ENCODE measurements at regions not wholly inside any gene's neighbourhood (a gene's known extent, or its start where the extent isn't known, plus 50 kb on each side); places are given as distances from the start of the nearest gene placed in this dataset.

DNA sequence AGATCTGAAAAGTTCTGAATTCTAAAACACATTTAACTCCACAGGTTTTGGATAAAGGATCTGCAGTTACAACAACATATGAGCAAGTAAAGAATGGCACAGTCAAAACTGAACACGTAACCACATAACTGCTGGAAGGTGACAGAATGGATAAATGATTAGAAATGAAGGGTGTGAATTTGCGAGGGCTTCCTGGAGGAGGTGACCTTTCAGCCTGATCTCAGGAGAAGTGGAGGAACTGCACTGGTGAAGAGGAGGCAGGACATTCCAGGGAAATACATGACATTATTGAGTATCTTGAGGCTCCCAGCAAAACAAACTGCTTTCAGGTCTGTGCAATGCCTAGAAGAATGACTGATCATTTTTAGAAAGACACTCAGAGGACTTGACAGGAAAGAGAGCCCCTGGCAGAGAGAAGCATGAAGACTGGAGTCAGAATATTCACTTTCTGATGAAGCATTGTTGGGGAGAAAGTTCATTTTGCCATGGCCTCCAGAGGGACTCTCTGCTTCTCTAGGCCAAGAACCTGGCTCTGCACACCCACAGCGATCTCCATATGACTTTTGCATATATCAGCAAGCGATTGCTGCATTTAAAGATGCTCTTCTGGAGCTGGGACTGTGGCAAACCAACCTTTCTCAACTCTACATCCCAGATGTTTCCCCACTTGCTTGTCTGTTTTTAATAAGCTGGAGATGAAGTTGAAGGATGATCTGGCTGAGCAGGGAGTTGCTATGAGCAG lies 122.7 kb upstream of the FAM78B start:
- no peaks in the 10 kb centered on the region for H3K79me2 ChIP-seq (ENCODE audit: insufficient read depth, low read length)
- H3K9ac ChIP-seq (ENCODE audit: low read length), result no peak overlapping the region
- FAIRE-seq (no peak), DNase-seq (ENCODE audit: low read depth) (no peak)
- no peaks in the 10 kb centered on the region for H3K9me3 ChIP-seq (ENCODE audit: insufficient read depth, low read depth, low read length)
- H3K36me3 ChIP-seq (ENCODE audit: insufficient read depth, low read length), result no peaks in the 10 kb centered on the region
- H3K9me3 Mint-ChIP-seq (ENCODE audit: unreplicated experiment), result no peaks in the 10 kb centered on the region
- H3K4me3 Mint-ChIP-seq (ENCODE audit: unreplicated experiment), result no peak overlapping the region
- no peak overlapping the region for H3K27ac Mint-ChIP-seq (ENCODE audit: unreplicated experiment)
- H2AFZ ChIP-seq (ENCODE audit: low read depth, low read length), result no peak overlapping the region
- no peaks in the 10 kb centered on the region for H3K4me1 ChIP-seq (ENCODE audit: insufficient read depth, low read length)
- peaks cover 8% of the 10 kb centered on the region for H3K27me3 Mint-ChIP-seq (ENCODE audit: low read depth, unreplicated experiment)
- no peaks in the 10 kb centered on the region for H3K4me1 Mint-ChIP-seq (ENCODE audit: low read depth, unreplicated experiment)
- no peak overlapping the region for H3K4me3 ChIP-seq (ENCODE audit: insufficient read depth, low read depth, low read length)
- TF ChIP-seq CTCF (IDR thresholded peaks at IDR 0.05; ENCODE audit: insufficient read depth, low read depth, low read length) (no peak), EZH2 (IDR thresholded peaks at IDR 0.05; ENCODE audit: insufficient read depth, low read length) (no peak)
- no peaks in the 10 kb centered on the region for H3K27me3 ChIP-seq (ENCODE audit: insufficient read depth, low read length)
- no peak overlapping the region for H3K27ac ChIP-seq (ENCODE audit: low read depth, low read length)
- H3K4me2 ChIP-seq (ENCODE audit: low read length), result no peak overlapping the region
- no peaks in the 10 kb centered on the region for H4K20me1 ChIP-seq (ENCODE audit: insufficient read depth, low read length)
- no peaks in the 10 kb centered on the region for H3K36me3 Mint-ChIP-seq (ENCODE audit: low read depth, unreplicated experiment)

GRCh38 chr1:166295656-166296055 lies 128.9 kb upstream of the FAM78B start:
- DNase-seq (ENCODE audit: low read depth) (no peak), FAIRE-seq (no peak)
- H3K27ac ChIP-seq (ENCODE audit: low read depth, low read length), result no peak overlapping the region
- TF ChIP-seq EZH2 (IDR thresholded peaks at IDR 0.05; ENCODE audit: insufficient read depth, low read length) (no peak), CTCF (IDR thresholded peaks at IDR 0.05; ENCODE audit: insufficient read depth, low read depth, low read length) (no peak)
- H3K79me2 ChIP-seq (ENCODE audit: insufficient read depth, low read length), result no peaks in the 10 kb centered on the region
- H3K4me3 Mint-ChIP-seq (ENCODE audit: unreplicated experiment), result no peak overlapping the region
- H3K27ac Mint-ChIP-seq (ENCODE audit: unreplicated experiment), result no peak overlapping the region
- no peaks in the 10 kb centered on the region for H3K9me3 ChIP-seq (ENCODE audit: insufficient read depth, low read depth, low read length)
- H3K4me1 Mint-ChIP-seq (ENCODE audit: low read depth, unreplicated experiment), result no peaks in the 10 kb centered on the region
- no peaks in the 10 kb centered on the region for H4K20me1 ChIP-seq (ENCODE audit: insufficient read depth, low read length)
- no peaks in the 10 kb centered on the region for H3K36me3 Mint-ChIP-seq (ENCODE audit: low read depth, unreplicated experiment)
- no peaks in the 10 kb centered on the region for H3K36me3 ChIP-seq (ENCODE audit: insufficient read depth, low read length)
- peaks cover 4% of the 10 kb centered on the region for H3K27me3 Mint-ChIP-seq (ENCODE audit: low read depth, unreplicated experiment)
- no peak overlapping the region for H3K4me2 ChIP-seq (ENCODE audit: low read length)
- no peaks in the 10 kb centered on the region for H3K27me3 ChIP-seq (ENCODE audit: insufficient read depth, low read length)
- no peaks in the 10 kb centered on the region for H3K9me3 Mint-ChIP-seq (ENCODE audit: unreplicated experiment)
- H2AFZ ChIP-seq (ENCODE audit: low read depth, low read length), result no peak overlapping the region
- H3K4me3 ChIP-seq (ENCODE audit: insufficient read depth, low read depth, low read length), result no peak overlapping the region
- no peak overlapping the region for H3K9ac ChIP-seq (ENCODE audit: low read length)
- no peaks in the 10 kb centered on the region for H3K4me1 ChIP-seq (ENCODE audit: insufficient read depth, low read length)

DNA sequence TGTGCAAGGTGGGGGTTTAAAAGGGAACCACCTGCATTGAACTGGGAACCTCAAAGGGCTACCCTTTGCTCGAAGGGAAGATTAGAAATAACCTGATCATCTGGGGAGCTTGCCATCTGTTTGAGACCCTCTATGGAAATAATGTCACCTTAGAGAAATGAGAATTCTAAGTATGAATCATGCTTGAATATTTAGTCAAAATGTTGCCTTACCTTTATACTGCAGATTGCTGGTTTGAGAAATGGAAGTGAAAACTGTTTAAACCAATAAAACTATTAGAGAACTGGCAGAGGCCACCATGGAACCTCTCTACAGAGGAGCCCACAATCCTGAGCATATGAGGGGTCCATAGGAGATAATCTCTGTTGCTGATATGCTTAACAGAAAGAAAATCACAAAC lies 131.2 kb upstream of the FAM78B start:
- Histone ChIP-seq H3K36me3 (ENCODE audit: insufficient read depth, low read length) (no peaks in the 10 kb centered on the region), H3K79me2 (ENCODE audit: insufficient read depth, low read length) (no peaks in the 10 kb centered on the region), H3K4me2 (ENCODE audit: low read length) (no peak overlapping the region), H3K9ac (ENCODE audit: low read length) (no peak overlapping the region), H4K20me1 (ENCODE audit: insufficient read depth, low read length) (no peaks in the 10 kb centered on the region), H2AFZ (ENCODE audit: low read depth, low read length) (no peak overlapping the region), H3K27me3 (ENCODE audit: insufficient read depth, low read length) (no peaks in the 10 kb centered on the region), H3K27ac (ENCODE audit: low read depth, low read length) (no peak overlapping the region), H3K4me1 (ENCODE audit: insufficient read depth, low read length) (no peaks in the 10 kb centered on the region), H3K9me3 (ENCODE audit: insufficient read depth, low read depth, low read length) (no peaks in the 10 kb centered on the region), H3K4me3 (ENCODE audit: insufficient read depth, low read depth, low read length) (no peak overlapping the region)
- Mint-ChIP-seq H3K27me3 (ENCODE audit: low read depth, unreplicated experiment) (no peaks in the 10 kb centered on the region), H3K27ac (ENCODE audit: unreplicated experiment) (no peak overlapping the region), H3K9me3 (ENCODE audit: unreplicated experiment) (no peaks in the 10 kb centered on the region), H3K4me3 (ENCODE audit: unreplicated experiment) (no peak overlapping the region), H3K4me1 (ENCODE audit: low read depth, unreplicated experiment) (no peaks in the 10 kb centered on the region), H3K36me3 (ENCODE audit: low read depth, unreplicated experiment) (no peaks in the 10 kb centered on the region)
- FAIRE-seq (no peak), DNase-seq (ENCODE audit: low read depth) (no peak)
- TF ChIP-seq CTCF (IDR thresholded peaks at IDR 0.05; ENCODE audit: insufficient read depth, low read depth, low read length) (no peak), EZH2 (IDR thresholded peaks at IDR 0.05; ENCODE audit: insufficient read depth, low read length) (no peak)
